ENCODE measurements at regions not wholly inside any gene's neighbourhood (a gene's known extent, or its start where the extent isn't known, plus 50 kb on each side); places are given as distances from the start of the nearest gene placed in this dataset.

DNA sequence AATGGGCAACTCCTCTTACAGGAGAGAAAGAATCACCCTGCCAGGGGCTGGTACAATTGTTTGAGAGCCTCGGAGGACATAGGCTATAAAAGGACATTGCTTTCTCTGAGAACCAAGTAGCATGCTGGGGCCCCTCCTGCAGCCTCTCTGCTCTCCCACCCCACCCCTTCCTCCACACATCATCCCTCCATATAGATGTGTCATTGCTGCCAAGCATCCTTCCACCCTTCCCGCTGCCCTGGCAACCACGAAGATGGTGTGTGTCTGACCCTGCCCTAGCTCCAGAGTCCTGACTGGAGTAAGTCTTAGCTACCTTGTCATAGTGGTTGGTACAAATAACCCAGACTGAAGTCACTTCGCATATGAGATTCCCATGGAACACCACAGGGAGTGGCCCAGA, 129.7 kb downstream of the SNX5 start:
- no peak overlapping the region for H3K4me3 Mint-ChIP-seq
- no peak overlapping the region for H3K27ac Mint-ChIP-seq

DNA sequence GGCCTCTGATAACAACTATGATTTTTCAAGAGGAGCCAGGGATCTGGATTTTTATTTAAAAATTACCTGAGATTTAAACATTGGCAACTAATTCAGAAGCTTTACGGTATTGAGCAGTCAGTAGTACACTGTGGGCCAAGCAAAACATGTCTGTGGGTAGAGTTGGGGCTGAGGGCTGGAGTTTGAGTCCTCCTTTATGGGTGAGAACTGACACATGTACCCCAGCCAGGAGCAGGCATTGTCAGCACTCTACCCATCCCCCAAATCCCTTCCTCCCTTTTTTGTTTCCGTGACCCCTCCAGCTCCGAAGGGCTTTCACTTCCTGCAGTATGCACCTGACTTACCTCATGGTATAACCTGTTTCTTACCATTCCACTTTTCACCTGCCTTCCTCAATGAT, 131.4 kb downstream of the SNX5 start:
- H3K4me1 Mint-ChIP-seq = no peaks in the 10 kb centered on the region
- H3K27ac Mint-ChIP-seq = no peak overlapping the region
- H3K4me3 Mint-ChIP-seq = no peak overlapping the region
- no peaks in the 10 kb centered on the region for H3K36me3 Mint-ChIP-seq
- peaks cover 5% of the 10 kb centered on the region for H3K27me3 Mint-ChIP-seq
- ATAC-seq = no peak
- no peaks in the 10 kb centered on the region for H3K9me3 Mint-ChIP-seq

More for the DNA sequence above, 129.7 kb downstream of the SNX5 start:
- Mint-ChIP-seq H3K36me3 (no peaks in the 10 kb centered on the region), H3K9me3 (no peaks in the 10 kb centered on the region), H3K4me1 (peaks cover 9% of the 10 kb centered on the region), H3K27me3 (peaks cover 10% of the 10 kb centered on the region)
- ATAC-seq = no peak

DNA sequence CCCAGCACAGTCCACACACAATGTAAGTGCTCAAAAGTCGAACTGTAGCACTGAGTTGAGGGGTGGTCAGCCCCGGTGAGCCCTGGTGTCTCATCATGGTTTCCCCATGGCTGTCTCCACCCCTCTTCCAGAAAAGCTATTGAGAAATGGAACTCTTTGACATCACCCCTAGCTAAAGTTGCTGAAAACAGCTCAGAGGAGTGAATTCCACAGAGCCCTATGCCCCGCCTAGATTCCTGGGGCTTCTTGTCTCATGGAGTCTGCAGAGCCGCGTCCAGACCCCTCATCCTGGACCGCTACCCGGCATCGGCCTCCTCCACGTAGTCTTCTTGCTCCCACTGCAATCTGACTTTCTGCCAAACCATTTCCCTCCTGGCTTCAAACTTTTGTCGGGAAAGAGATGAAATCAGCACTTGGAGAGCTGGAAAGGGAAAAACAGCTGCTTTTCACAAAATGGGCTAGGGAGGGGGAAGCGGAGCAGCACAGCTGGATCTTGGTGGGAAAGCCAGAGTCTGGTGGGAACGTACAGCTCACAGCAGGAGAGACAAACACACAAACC, 132.2 kb downstream of the SNX5 start:
- H3K4me1 Mint-ChIP-seq = no peaks in the 10 kb centered on the region
- no peak for ATAC-seq
- no peaks in the 10 kb centered on the region for H3K27me3 Mint-ChIP-seq
- no peak overlapping the region for H3K4me3 Mint-ChIP-seq
- no peaks in the 10 kb centered on the region for H3K36me3 Mint-ChIP-seq
- no peak overlapping the region for H3K27ac Mint-ChIP-seq
- no peaks in the 10 kb centered on the region for H3K9me3 Mint-ChIP-seq

DNA sequence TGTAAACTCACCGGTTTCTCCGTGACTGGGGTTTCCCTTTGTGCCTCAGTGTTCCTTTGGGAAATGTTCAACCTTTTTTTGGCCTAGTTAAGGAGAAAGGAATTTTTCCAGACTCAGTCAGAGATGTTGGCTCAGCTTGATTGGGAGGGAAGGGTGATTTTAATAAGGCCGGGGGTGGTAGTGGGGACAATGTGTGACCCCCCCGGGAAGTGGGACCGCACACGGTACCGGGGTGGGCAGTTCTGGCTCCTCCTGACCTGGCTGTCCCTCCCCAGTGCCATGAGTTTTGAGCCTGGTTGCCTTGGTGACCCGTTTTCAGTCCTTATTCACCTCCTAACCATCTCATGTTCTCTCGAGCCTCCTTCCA, 132.7 kb downstream of the SNX5 start:
- Mint-ChIP-seq H3K4me3 (no peak overlapping the region), H3K36me3 (no peaks in the 10 kb centered on the region), H3K9me3 (no peaks in the 10 kb centered on the region), H3K4me1 (no peaks in the 10 kb centered on the region), H3K27me3 (no peaks in the 10 kb centered on the region), H3K27ac (no peak overlapping the region)
- ATAC-seq = no peak

DNA sequence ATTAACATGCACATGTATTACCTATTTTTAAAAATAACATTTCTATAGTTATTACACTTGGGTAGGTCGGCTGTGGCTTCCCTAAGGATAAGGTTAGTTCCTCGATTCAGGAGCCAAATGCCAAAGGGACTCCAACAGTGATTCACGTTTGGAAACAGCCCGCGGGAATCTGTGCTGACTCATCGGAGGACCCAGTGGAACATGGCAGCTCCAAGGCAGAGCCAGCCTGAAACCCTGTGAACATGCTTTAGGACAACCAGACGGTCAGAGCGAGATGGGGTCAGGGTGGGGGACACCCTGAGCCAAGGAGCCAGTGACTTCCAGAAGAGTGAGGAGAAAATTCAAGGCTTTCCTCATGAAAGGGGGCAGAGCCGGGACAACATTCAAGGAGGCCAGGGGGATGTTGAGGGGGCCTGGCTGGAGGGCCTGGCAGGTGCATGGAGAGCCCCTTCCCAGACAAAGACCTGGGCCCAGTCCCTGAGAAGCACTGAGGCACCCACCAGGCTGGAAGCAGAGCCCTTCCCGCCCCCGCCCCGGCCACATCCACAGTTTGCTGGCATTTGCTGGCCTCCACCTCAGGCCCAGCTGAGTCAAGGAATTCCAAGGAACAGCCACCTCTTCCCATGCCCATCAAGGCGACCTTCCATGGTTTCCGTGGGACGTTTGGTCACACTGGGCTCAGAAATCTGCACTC, 133.2 kb downstream of the SNX5 start:
- H3K27ac Mint-ChIP-seq = no peak overlapping the region
- H3K9me3 Mint-ChIP-seq = no peaks in the 10 kb centered on the region
- ATAC-seq = no peak
- H3K4me1 Mint-ChIP-seq = no peaks in the 10 kb centered on the region
- H3K36me3 Mint-ChIP-seq = no peaks in the 10 kb centered on the region
- no peaks in the 10 kb centered on the region for H3K27me3 Mint-ChIP-seq
- no peak overlapping the region for H3K4me3 Mint-ChIP-seq

DNA sequence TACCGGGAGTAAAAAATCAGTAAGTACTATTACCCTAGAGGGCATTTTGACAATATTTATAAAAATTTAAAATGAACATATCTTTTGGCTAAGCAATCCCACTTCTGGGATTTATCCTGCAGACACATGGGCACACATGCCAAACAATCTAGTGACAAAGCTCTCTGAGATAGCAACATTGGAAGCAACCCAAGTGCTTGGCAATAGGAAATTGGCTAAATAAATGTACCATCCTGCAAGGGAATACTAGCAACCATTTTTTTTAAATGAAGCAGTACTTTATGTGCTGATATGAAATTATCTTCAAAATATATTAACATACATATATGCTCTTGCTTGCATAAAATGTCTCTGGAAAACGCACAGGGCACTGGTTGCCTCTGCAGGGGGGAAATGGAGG, 133.8 kb downstream of the SNX5 start:
- no peak overlapping the region for H3K27ac Mint-ChIP-seq
- H3K27me3 Mint-ChIP-seq = no peaks in the 10 kb centered on the region
- no peak for ATAC-seq
- no peaks in the 10 kb centered on the region for H3K9me3 Mint-ChIP-seq
- H3K4me3 Mint-ChIP-seq = no peak overlapping the region
- no peaks in the 10 kb centered on the region for H3K36me3 Mint-ChIP-seq
- no peaks in the 10 kb centered on the region for H3K4me1 Mint-ChIP-seq

DNA sequence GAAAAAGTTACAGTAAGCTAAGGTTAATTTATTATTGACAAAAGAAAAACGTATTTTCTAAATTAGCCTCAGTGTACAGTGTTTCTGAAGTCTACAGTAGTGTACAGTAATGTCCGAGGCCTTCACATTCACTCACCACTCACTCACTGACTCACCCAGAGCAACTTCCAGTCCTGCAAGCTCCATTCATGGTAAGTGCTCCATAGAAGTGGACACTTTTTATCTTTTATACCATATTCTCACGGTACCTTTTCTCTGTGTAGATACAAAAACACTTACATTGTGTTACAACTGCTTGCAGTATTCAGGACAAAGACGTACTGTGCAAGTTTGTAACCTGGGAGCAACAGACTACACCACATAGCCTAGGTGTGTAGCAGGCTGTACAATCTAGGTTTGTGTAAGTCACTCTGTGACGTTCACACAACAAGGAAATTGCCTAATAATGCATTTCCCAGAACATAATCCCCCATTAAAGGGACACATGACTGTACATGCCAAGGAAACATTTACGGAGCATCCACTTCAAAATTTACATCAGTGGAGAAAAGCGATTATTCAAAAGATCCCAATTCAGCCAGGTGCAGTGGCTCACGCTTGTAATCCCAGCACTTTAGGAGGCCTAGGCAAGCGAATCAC, 133.4 kb downstream of the BANF2 start:
- Mint-ChIP-seq H3K4me3 (no peak overlapping the region), H3K27me3 (no peaks in the 10 kb centered on the region), H3K4me1 (no peaks in the 10 kb centered on the region), H3K27ac (no peak overlapping the region), H3K36me3 (no peaks in the 10 kb centered on the region), H3K9me3 (no peaks in the 10 kb centered on the region)
- no peak for ATAC-seq

DNA sequence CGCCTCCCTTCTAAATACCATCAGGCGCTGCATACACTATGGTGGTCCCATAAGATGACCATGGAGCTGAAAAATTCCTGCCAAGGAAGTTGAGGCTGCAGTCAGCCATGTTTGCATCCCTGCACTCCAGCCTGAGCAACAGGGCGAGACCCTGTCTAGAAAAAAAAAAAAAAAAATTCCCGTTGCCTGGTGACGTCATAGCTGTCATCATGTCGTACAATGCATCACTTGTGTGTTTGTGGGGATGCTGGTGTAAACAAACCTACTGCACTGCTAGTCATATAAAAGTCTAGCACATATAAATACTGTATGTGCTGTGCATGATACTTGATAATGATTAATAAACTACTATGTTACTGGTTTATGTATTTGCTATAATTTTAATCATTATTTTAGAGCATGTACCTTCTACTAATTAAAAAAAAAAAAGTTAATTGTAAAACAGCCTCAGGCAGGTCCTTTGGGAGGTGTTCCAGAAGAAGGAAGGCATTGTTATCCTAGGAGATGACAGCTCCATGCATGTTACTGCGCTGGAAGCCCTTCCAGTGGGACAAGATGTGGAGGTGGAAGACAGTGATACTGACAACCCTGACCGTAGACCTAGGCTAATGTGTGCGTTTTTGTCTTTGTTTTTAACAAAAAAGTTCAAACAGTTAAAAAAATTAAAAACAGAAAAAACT, 132.6 kb downstream of the BANF2 start:
- Mint-ChIP-seq H3K27ac (no peak overlapping the region), H3K36me3 (no peaks in the 10 kb centered on the region), H3K27me3 (no peaks in the 10 kb centered on the region), H3K4me3 (no peak overlapping the region), H3K9me3 (no peaks in the 10 kb centered on the region), H3K4me1 (no peaks in the 10 kb centered on the region)
- ATAC-seq = no peak

DNA sequence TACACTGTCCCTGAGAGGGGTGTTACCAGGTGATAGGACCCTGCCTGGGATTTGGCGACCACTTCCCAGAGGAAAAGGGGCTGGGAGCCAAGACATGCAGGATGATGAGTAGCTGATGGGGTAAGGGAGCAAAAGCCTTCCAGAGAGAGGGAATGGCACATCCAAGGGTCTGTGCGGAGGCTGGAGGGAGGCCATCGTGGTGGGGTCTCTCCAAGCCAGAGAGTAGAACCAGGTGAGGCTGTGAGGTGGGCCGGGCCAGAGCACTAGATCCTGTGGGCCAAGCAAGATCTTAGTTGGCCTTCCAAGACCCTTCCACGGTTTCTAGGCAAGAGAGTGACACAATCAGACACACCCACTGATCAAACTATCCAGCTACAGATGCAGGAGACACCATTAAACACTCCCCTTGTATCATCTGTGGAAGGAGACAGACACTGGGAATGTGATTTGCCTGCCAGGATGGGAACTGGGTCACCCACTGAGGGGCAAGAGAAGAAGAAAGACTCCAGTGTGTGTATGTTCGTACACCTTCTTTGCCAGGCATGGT, 128.9 kb downstream of the BANF2 start:
- H3K27ac Mint-ChIP-seq = no peak overlapping the region
- H3K9me3 Mint-ChIP-seq = no peaks in the 10 kb centered on the region
- no peaks in the 10 kb centered on the region for H3K36me3 Mint-ChIP-seq
- no peak overlapping the region for H3K4me3 Mint-ChIP-seq
- H3K27me3 Mint-ChIP-seq = no peaks in the 10 kb centered on the region
- peaks cover 15% of the 10 kb centered on the region for H3K4me1 Mint-ChIP-seq
- ATAC-seq = no peak

DNA sequence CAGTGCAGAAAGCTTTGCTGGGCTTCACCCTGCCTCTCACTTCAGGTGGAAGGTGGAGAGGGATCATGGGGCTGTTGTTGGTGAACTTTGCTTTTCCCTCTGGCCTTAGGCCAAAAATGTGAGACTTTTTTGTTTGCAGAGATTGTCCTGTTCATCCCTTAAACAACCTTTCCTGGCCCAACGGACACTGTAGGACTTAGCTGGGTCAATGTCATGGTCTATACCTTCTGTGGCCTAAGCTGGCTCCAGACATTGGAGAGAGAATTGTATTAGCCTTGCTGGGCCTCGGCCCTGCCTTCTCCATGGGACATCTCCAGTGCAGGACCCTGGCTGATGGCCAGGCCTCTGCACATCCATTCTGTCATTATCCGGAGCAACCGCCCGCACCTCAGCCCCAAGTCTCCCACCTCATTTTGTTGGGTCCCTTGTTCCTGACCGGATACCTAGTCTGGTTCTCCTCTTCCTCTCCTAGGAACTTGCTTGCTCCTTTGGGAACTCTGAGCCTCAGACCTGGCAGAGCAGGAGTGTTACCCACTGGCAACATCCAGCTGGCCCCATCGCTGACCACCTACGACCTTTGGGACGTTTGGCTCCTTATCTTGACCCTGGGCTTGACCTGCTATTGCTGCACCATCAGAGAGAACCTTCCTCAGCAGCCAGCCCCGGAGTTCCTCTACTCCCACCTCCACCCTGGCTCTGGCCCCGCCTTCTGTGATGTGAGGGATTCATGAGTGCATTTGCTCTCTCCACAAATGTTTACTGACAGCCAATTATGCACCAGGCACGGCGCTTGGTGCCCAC, 128.2 kb downstream of the BANF2 start:
- Mint-ChIP-seq H3K4me1 (peaks cover 15% of the 10 kb centered on the region), H3K27me3 (no peaks in the 10 kb centered on the region), H3K27ac (no peak overlapping the region), H3K36me3 (no peaks in the 10 kb centered on the region), H3K4me3 (no peak overlapping the region), H3K9me3 (no peaks in the 10 kb centered on the region)
- no peak for ATAC-seq

DNA sequence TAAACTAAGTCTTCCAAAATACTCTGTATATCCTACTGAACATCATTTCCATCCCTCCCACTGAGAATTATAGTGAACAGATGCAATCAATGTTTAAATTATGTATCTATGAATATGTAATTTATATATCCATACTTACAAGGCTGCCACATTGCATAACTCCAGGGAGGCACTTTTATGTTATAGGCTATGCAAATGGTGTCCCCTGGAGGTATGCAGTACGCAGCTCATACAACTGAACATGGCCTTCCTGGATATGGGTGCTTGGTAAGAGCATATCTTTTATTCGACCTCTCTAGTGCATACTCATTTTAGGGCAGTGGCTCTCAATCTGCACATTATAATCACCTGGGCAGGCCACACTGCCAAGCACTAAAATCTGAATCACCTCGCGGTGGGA, 127.3 kb downstream of the BANF2 start:
- H3K27ac Mint-ChIP-seq = no peak overlapping the region
- H3K36me3 Mint-ChIP-seq = no peaks in the 10 kb centered on the region
- H3K27me3 Mint-ChIP-seq = no peaks in the 10 kb centered on the region
- no peak for ATAC-seq
- H3K4me3 Mint-ChIP-seq = no peak overlapping the region
- no peaks in the 10 kb centered on the region for H3K9me3 Mint-ChIP-seq
- H3K4me1 Mint-ChIP-seq = peaks cover 15% of the 10 kb centered on the region

DNA sequence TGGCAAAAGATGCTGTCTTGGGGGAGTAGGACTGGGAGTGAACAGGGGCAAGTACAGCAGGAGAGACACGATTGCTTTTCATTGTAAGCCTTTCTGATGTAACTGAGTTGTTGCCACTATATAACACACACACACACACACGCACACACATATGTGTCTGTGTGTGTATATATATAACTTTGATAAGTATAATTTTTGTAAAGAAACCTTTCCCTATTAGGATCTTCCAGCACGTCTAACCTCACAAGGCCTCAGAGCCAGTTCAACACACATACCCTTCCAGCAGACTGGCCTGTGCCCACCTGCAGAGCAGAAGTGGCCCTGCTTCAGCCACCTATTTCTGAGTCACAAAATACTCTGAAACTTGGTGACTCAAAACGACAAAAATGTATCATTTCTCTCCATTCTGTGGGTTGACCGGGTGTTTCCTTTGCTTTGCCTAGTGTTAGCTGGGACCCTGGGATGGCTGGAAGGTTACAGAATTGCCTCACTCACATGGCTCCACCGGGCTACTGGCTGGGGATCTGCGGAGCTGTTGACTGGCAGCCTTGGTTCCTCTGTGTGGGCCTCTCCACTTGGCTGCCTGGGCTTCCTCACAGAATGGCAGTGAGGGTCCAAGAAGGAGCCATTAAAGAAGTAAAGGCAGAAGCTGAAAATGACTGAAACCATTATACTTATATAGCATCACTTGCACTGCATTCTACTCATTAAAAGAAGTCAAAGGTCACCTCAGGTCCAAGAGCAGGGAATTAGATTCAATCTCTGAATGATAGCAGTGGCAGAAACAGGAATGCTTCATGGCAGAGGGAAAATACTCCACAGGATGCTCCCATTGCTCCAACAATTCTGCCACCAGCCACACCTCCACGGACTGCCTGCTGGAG, 126.4 kb downstream of the BANF2 start:
- no peaks in the 10 kb centered on the region for H3K27me3 Mint-ChIP-seq
- H3K36me3 Mint-ChIP-seq = no peaks in the 10 kb centered on the region
- H3K4me3 Mint-ChIP-seq = no peak overlapping the region
- peak overlapping the region; percentile 28 for H3K27ac Mint-ChIP-seq
- no peaks in the 10 kb centered on the region for H3K9me3 Mint-ChIP-seq
- ATAC-seq = peak; percentile 83
- peaks cover 15% of the 10 kb centered on the region for H3K4me1 Mint-ChIP-seq

DNA sequence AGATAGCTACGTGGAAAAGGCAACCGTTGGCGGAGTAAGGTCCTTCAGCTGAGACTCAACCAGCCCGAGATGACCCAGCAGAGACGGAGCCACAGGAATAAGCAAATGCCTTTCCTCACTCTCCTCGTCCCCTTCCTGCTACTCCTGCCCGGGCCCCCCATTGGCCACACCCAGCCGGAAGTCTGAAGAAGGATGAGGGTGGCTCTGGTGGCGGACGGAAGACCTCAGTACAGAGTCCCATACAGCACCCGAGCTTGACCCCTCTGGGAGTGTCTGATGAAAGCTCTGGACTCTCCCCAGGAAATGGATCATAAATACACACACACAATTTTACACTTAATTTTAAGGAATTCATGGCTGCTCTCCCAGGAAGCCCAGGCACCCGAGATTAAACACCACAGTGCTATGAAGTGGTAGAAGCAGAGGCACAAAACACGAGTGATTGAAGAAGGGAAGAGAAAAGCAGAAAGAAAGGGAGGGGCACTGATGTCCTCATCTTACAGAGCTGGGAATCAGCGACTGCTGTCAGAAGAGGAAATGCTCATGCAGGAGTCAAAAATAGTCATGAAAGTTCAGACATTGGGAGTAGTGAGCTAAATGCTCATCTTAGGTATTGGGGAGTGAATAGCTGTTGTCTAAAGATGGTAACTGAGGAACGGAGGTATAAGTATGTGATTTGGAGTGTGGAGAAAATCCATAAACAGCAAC, 125.6 kb downstream of the BANF2 start:
- H3K36me3 Mint-ChIP-seq = no peaks in the 10 kb centered on the region
- no peak for ATAC-seq
- H3K27me3 Mint-ChIP-seq = no peaks in the 10 kb centered on the region
- no peaks in the 10 kb centered on the region for H3K9me3 Mint-ChIP-seq
- peaks cover 15% of the 10 kb centered on the region for H3K4me1 Mint-ChIP-seq
- H3K27ac Mint-ChIP-seq = peak overlapping the region; percentile 28
- H3K4me3 Mint-ChIP-seq = no peak overlapping the region

All from stimulated activated memory B cell treated with anti-CD40 and anti-IgM and Interleukin-4, amounts not matched to agents 10 μg/mL and 1 μg/mL and 100 μg/mL, for 72 hours (primary cell).